ENCODE measurements at regions not wholly inside any gene's neighbourhood (a gene's known extent, or its start where the extent isn't known, plus 50 kb on each side); places are given as distances from the start of the nearest gene placed in this dataset.

DNA sequence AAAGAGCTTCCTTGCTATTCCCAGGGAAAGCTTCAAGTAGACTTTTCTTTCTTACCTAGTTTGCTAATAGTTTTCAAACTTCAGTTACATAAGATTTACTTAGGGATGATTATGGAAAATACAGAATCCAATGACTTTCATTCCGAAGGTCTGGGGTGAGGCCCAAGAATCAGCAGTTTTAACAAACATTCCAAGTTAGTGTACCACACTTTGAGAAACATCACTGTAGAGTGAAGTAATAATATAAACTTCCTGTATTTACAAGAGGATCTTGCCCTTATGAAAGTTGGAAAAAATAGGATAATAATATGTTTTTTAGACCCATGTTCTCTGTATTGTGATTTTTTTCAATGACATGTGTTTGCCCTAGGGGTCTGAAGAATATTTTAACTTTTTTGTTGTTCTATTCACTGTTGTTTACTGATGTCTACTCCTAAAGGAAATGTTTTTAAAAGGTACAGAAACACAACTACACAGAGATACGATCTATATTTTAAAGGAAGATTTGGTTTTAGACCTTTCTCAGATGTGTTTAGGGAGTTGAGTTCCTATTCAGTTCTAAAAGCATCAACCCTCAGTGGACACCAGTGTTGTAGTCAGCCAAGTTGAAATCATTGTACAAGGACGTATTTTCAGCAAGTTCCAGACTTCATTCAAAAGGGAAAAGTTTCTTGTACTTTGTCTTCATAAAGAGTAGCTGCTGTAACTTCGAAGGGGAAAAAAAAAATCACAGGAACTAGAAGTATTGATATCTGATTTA lies 295.8 kb upstream of the SLC7A11 start:
- no peak for TF ChIP-seq SIN3A (IDR thresholded peaks at IDR 0.05; ENCODE audit: borderline replicate concordance, insufficient read depth, low read length)
- no peak for TF ChIP-seq TAF1 (IDR thresholded peaks at IDR 0.05; ENCODE audit: borderline replicate concordance, insufficient read depth, low read length)
- TF ChIP-seq, protein P1, sequence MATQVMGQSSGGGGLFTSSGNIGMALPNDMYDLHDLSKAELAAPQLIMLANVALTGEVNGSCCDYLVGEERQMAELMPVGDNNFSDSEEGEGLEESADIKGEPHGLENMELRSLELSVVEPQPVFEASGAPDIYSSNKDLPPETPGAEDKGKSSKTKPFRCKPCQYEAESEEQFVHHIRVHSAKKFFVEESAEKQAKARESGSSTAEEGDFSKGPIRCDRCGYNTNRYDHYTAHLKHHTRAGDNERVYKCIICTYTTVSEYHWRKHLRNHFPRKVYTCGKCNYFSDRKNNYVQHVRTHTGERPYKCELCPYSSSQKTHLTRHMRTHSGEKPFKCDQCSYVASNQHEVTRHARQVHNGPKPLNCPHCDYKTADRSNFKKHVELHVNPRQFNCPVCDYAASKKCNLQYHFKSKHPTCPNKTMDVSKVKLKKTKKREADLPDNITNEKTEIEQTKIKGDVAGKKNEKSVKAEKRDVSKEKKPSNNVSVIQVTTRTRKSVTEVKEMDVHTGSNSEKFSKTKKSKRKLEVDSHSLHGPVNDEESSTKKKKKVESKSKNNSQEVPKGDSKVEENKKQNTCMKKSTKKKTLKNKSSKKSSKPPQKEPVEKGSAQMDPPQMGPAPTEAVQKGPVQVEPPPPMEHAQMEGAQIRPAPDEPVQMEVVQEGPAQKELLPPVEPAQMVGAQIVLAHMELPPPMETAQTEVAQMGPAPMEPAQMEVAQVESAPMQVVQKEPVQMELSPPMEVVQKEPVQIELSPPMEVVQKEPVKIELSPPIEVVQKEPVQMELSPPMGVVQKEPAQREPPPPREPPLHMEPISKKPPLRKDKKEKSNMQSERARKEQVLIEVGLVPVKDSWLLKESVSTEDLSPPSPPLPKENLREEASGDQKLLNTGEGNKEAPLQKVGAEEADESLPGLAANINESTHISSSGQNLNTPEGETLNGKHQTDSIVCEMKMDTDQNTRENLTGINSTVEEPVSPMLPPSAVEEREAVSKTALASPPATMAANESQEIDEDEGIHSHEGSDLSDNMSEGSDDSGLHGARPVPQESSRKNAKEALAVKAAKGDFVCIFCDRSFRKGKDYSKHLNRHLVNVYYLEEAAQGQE (IDR thresholded peaks at IDR 0.05; ENCODE audit: insufficient read depth in 1 of 2, low read depth in 2 of 2, low read length in 2 of 2), result no peak
- TF ChIP-seq FOXP2 (optimal IDR thresholded peaks at IDR 0.05; ENCODE audit: borderline replicate concordance, extremely low read depth, extremely low read length, insufficient read depth), result no peak
- no peak for TF ChIP-seq POLR2AphosphoS5 (IDR thresholded peaks at IDR 0.05; ENCODE audit: low read depth, low read length)

DNA sequence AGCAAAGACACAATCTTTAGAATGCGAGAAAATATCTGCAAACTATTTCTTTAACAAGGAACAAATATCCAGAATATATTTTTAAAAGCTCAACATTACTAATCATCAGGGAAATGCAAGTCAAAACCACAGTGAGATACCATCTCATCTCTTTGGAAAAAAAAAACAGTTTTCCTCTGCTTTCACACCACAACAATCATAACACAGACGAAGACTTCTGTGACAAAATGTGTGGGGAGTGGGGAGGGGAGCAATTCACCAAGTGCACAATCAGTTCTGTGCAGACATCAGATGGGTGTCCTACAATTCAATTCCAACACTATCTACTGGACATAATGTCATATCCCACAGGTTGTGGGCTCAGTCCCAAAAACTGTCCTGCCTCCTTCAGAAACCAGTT lies 293.2 kb upstream of the SLC7A11 start:
- TF ChIP-seq SIN3A (IDR thresholded peaks at IDR 0.05; ENCODE audit: borderline replicate concordance, insufficient read depth, low read length) (no peak), FOXP2 (optimal IDR thresholded peaks at IDR 0.05; ENCODE audit: borderline replicate concordance, extremely low read depth, extremely low read length, insufficient read depth) (no peak), TAF1 (IDR thresholded peaks at IDR 0.05; ENCODE audit: borderline replicate concordance, insufficient read depth, low read length) (no peak), POLR2AphosphoS5 (IDR thresholded peaks at IDR 0.05; ENCODE audit: low read depth, low read length) (no peak)
- TF ChIP-seq, protein P1 (IDR thresholded peaks at IDR 0.05; ENCODE audit: insufficient read depth in 1 of 2, low read depth in 2 of 2, low read length in 2 of 2), result no peak

DNA sequence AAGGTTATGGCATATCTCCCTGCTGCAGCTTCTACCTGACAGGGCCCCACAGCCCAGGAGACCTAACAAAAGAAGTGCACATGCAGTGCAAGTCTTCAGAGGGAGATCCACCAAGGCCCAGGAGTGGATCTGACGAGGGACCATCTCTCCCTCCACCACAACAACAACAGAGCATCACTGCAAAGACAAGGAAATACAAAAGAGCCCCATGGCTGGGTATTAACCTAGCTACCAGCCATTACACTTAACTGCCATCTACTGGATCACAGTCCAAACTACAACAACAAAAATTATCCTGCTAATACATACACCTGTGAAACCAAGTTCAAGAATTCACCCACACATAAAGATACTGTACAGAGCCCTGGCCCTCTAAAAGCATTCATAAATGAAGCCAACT lies 280.2 kb upstream of the SLC7A11 start:
- TF ChIP-seq FOXP2 (optimal IDR thresholded peaks at IDR 0.05; ENCODE audit: borderline replicate concordance, extremely low read depth, extremely low read length, insufficient read depth), result no peak
- no peak for TF ChIP-seq TAF1 (IDR thresholded peaks at IDR 0.05; ENCODE audit: borderline replicate concordance, insufficient read depth, low read length)
- no peak for TF ChIP-seq POLR2AphosphoS5 (IDR thresholded peaks at IDR 0.05; ENCODE audit: low read depth, low read length)
- TF ChIP-seq SIN3A (IDR thresholded peaks at IDR 0.05; ENCODE audit: borderline replicate concordance, insufficient read depth, low read length), result no peak
- TF ChIP-seq, protein P1 (IDR thresholded peaks at IDR 0.05; ENCODE audit: insufficient read depth in 1 of 2, low read depth in 2 of 2, low read length in 2 of 2), result no peak

DNA sequence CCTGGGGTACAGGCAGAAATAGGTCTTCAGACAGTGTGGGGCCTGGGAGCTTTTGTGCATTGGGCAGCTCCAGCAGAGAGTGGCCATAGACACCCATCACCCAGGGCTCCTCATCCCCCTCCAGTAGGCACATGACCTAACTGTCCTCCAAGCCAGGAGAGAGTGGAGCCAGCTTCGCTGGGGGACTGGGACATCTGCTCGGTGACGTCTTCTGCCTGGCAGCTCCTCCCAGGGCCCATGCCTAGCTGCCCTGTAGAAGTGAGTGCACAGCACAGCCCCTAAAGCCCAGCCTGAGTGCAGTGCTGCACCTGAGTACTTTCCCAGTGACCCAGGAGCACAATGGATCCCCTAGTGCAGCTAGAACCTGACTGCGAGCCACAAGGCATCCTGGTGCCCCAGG lies 279.7 kb upstream of the SLC7A11 start:
- TF ChIP-seq POLR2AphosphoS5 (IDR thresholded peaks at IDR 0.05; ENCODE audit: low read depth, low read length) (no peak), SIN3A (IDR thresholded peaks at IDR 0.05; ENCODE audit: borderline replicate concordance, insufficient read depth, low read length) (no peak), FOXP2 (optimal IDR thresholded peaks at IDR 0.05; ENCODE audit: borderline replicate concordance, extremely low read depth, extremely low read length, insufficient read depth) (no peak), TAF1 (IDR thresholded peaks at IDR 0.05; ENCODE audit: borderline replicate concordance, insufficient read depth, low read length) (no peak)
- TF ChIP-seq, protein P1 (IDR thresholded peaks at IDR 0.05; ENCODE audit: insufficient read depth in 1 of 2, low read depth in 2 of 2, low read length in 2 of 2), result no peak

Measured in PFSK-1 (cell line).